Body of pancreas (tissue), 4 donors: ENCODE measurements at regions not wholly inside any gene's neighbourhood (a gene's known extent, or its start where the extent isn't known, plus 50 kb on each side); places are given as distances from the start of the nearest gene placed in this dataset.
"Not testable (repeated sequence)": the region's sequence is repeated elsewhere in the genome, so short reads cannot be mapped to it uniquely, and the experiment has no call there.

Experiments
- CTCF ChIP-seq, 7 experiments: fragments of 450-650 bp in 4 of 7; fragments of 200-600 bp in 3 of 7; sonication (generic) in 3 of 7; IDR thresholded peaks; one replicate each; pipeline ENCODE4 v1.5.1; 2016 to 2019; ENCODE audit warnings: antibody characterized with exemption in 7 of 7
- POLR2A ChIP-seq, 3 donors: fragments of 450-650 bp; IDR thresholded peaks; one replicate each; pipeline ENCODE4 v1.6.1; 2016; ENCODE audit warnings: antibody characterized with exemption in 3 of 3, mild to moderate bottlenecking in 2 of 3

- TF ChIP-seq POLR2A, CTCF (IDR thresholded peaks at IDR 0.05): not testable (repeated sequence)
Observed at GRCh38 chr15:29648415-29648814, 173.9 kb downstream of the TJP1 start.
